ENCODE measurements at regions not wholly inside any gene's neighbourhood (a gene's known extent, or its start where the extent isn't known, plus 50 kb on each side); places are given as distances from the start of the nearest gene placed in this dataset.

DNA sequence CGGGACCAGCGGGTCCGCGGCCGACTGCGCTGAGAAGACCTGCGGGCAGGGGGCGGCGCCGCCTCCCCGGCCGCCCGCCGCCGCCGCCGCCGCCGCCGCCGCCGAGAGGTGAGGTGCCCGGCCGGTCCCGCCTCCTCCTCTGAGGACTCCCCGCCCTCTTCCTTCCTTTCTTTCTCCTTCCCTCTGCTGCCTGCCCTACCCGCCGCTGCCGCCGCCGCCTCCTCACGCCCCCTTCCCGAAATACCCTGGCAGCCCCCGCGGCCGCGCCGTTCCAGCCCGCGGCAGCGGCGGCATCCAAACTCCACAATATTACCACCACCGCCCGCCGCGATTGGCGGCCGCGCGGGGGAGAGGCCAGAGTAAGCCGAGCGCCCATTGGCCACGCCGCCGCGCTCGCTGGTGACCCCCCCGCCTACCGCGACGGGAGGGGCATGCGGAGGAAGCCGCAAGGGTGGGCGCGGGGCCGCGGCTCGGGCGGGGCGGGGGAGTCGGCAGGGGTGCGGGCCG, 61.8 kb upstream of the ANKRD28 start:
- peak overlapping the region; percentile 96 for H3K4me2 ChIP-seq
- ATAC-seq: peak; percentile 88 to 89
- 0% methylated on average over 4 of the region's 73 CpGs for WGBS (ENCODE audit: missing lambda C conversion rate)
- CTCF ChIA-PET: no interaction called here
- H3K4me1 ChIP-seq: peaks cover 15% of the 10 kb centered on the region; the same call in 2 of the 3 replicates
- TF ChIP-seq PHF8 (IDR thresholded peaks at IDR 0.05; ENCODE audit: borderline replicate concordance, low read depth): no peak
- TF ChIP-seq JUN (IDR thresholded peaks at IDR 0.05): peak in 1 of 2 experiments; percentile 63; a peak in 3 of 5 replicates
- TF ChIP-seq POLR2A (IDR thresholded peaks at IDR 0.05; ENCODE audit: low read length): 0 out of 2 replicates have a peak, but pooled peaks have one; percentile 14
- no peak for TF ChIP-seq EP300 (IDR thresholded peaks at IDR 0.05)
- no peak for TF ChIP-seq EHMT2 (IDR thresholded peaks at IDR 0.05; ENCODE audit: low read depth)
- no peak for TF ChIP-seq ZSCAN20 (CRISPR knock-in tag; IDR thresholded peaks at IDR 0.05)
- TF ChIP-seq NR3C1 (IDR thresholded peaks at IDR 0.05): no peak
- TF ChIP-seq, protein P1, sequence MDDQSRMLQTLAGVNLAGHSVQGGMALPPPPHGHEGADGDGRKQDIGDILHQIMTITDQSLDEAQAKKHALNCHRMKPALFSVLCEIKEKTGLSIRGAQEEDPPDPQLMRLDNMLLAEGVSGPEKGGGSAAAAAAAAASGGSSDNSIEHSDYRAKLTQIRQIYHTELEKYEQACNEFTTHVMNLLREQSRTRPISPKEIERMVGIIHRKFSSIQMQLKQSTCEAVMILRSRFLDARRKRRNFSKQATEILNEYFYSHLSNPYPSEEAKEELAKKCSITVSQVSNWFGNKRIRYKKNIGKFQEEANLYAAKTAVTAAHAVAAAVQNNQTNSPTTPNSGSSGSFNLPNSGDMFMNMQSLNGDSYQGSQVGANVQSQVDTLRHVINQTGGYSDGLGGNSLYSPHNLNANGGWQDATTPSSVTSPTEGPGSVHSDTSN (IDR thresholded peaks at IDR 0.05): 0 out of 2 replicates have a peak, but pooled peaks have one; percentile 18
- no peak for TF ChIP-seq ESRRA (IDR thresholded peaks at IDR 0.05; ENCODE audit: borderline replicate concordance, low read length)
- TF ChIP-seq CBX8 (IDR thresholded peaks at IDR 0.05): no peak
- TF ChIP-seq, protein P2, sequence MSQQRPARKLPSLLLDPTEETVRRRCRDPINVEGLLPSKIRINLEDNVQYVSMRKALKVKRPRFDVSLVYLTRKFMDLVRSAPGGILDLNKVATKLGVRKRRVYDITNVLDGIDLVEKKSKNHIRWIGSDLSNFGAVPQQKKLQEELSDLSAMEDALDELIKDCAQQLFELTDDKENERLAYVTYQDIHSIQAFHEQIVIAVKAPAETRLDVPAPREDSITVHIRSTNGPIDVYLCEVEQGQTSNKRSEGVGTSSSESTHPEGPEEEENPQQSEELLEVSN (IDR thresholded peaks at IDR 0.05; ENCODE audit: borderline replicate concordance, low read depth): 0 out of 2 replicates have a peak, but pooled peaks have one; percentile 18
- no peak for TF ChIP-seq RAD21 (conservative IDR thresholded peaks at IDR 0.05 in 1 of 2, IDR thresholded peaks at IDR 0.05 in 1 of 2)
- 0 out of 2 replicates have a peak, but pooled peaks have one; percentile 12 for TF ChIP-seq GATA3 (IDR thresholded peaks at IDR 0.05; ENCODE audit: borderline replicate concordance)
- no peak for TF ChIP-seq TFCP2L1 (CRISPR knock-in tag; IDR thresholded peaks at IDR 0.05)
- TF ChIP-seq, protein P3, sequence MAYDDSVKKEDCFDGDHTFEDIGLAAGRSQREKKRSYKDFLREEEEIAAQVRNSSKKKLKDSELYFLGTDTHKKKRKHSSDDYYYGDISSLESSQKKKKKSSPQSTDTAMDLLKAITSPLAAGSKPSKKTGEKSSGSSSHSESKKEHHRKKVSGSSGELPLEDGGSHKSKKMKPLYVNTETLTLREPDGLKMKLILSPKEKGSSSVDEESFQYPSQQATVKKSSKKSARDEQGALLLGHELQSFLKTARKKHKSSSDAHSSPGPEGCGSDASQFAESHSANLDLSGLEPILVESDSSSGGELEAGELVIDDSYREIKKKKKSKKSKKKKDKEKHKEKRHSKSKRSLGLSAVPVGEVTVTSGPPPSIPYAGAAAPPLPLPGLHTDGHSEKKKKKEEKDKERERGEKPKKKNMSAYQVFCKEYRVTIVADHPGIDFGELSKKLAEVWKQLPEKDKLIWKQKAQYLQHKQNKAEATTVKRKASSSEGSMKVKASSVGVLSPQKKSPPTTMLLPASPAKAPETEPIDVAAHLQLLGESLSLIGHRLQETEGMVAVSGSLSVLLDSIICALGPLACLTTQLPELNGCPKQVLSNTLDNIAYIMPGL (CRISPR knock-in tag; IDR thresholded peaks at IDR 0.05; ENCODE audit: borderline replicate concordance): no peak
- peak; percentile 31; the same call in 1 of the 2 replicates for TF ChIP-seq MAZ (IDR thresholded peaks at IDR 0.05; ENCODE audit: borderline replicate concordance, low read depth, low read length)
- TF ChIP-seq, protein P4, sequence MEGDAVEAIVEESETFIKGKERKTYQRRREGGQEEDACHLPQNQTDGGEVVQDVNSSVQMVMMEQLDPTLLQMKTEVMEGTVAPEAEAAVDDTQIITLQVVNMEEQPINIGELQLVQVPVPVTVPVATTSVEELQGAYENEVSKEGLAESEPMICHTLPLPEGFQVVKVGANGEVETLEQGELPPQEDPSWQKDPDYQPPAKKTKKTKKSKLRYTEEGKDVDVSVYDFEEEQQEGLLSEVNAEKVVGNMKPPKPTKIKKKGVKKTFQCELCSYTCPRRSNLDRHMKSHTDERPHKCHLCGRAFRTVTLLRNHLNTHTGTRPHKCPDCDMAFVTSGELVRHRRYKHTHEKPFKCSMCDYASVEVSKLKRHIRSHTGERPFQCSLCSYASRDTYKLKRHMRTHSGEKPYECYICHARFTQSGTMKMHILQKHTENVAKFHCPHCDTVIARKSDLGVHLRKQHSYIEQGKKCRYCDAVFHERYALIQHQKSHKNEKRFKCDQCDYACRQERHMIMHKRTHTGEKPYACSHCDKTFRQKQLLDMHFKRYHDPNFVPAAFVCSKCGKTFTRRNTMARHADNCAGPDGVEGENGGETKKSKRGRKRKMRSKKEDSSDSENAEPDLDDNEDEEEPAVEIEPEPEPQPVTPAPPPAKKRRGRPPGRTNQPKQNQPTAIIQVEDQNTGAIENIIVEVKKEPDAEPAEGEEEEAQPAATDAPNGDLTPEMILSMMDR (IDR thresholded peaks at IDR 0.05): no peak
- DNase-seq (ENCODE audit: low read depth in 1 of 2, low spot score in 1 of 2): peak; percentile 58 to 86
- POLR2A ChIA-PET: interaction anchor here (1.0 kb wide), 1 partner anchor 408 kb away, joined by 7 read pairs; no protein-coding TSS in a partner anchor
- peak overlapping the region; percentile 83 to 92 for H3K27ac ChIP-seq
- peaks cover 4% of the 10 kb centered on the region; the same call in 2 of the 3 replicates for H3K9me3 ChIP-seq
- no peak for FAIRE-seq
- H3K4me3 ChIP-seq: peak overlapping the region; percentile 98

DNA sequence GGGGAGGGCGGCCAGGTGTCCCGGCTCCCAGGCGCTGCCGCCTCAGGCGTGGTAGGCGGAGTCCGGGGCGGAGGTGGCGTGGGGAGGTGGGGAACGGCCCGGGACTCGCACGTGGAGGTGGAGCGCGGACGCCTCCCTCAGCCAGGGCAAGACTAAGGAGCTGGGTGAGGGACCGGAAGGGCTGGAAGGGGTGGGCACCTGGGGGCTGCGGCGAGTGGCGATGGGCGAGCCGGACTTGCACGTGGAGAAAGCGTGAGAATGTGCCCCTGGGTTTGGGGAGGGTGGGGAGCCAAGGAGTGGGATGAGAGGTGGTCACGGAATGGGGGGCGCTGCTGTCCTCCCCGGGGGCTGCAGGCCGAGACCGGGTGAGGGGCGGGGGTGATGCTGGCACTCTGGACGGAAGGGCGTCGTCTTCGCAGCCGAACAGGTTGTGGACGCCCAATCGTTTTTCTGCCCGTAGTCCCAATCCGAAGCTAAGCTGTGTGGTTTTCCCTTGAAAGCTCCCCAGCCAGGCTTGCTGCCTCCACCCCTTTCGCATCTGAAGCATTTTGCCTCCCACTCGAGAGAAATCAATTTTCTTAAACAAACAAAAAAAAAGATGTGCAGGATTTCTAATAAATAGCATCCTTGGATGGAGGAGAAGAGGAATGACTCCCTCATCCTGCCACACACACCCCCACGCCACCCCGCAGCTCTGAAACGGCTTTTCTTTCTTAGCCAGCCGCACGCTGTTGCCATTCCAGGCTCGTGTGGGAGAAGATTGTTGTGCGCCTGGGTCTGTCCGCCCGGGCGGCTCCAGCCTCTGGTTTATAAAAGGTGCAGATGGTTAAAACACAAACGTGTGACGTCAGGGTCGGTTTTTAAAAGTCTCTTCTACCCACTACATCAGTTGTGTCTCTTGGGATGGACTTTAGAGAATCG, 62.5 kb upstream of the ANKRD28 start:
- peak; percentile 39 to 81 for DNase-seq (ENCODE audit: low read depth in 1 of 2, low spot score in 1 of 2)
- H3K9me3 ChIP-seq: peaks cover 8% of the 10 kb centered on the region; the same call in 2 of the 3 replicates
- peaks cover 15% of the 10 kb centered on the region; the same call in 2 of the 3 replicates for H3K4me1 ChIP-seq
- WGBS (ENCODE audit: missing lambda C conversion rate): 1% methylated on average over 36 of the region's 55 CpGs
- peak; percentile 92 for ATAC-seq
- H3K4me2 ChIP-seq: peak overlapping the region; percentile 96
- ChIA-PET CTCF (interaction anchor here (0.8 to 1.4 kb wide), 2 partner anchors 164 to 200 kb away, joined by 3 read pairs; no protein-coding TSS in a partner anchor), POLR2A (interaction anchor here (0.8 to 1.0 kb wide), 4 partner anchors 9 to 408 kb away, joined by 3 to 7 read pairs (median 3); partner anchors contain the start of genes ANKRD28, BTD and HACL1)
- FAIRE-seq: no peak
- H3K27ac ChIP-seq: peak overlapping the region; percentile 83 to 92
- peak overlapping the region; percentile 98 for H3K4me3 ChIP-seq
- TF ChIP-seq, protein P5, sequence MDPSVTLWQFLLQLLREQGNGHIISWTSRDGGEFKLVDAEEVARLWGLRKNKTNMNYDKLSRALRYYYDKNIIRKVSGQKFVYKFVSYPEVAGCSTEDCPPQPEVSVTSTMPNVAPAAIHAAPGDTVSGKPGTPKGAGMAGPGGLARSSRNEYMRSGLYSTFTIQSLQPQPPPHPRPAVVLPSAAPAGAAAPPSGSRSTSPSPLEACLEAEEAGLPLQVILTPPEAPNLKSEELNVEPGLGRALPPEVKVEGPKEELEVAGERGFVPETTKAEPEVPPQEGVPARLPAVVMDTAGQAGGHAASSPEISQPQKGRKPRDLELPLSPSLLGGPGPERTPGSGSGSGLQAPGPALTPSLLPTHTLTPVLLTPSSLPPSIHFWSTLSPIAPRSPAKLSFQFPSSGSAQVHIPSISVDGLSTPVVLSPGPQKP (IDR thresholded peaks at IDR 0.05; ENCODE audit: low read depth, low read length): no peak
- TF ChIP-seq JUN (IDR thresholded peaks at IDR 0.05) (no peak; a peak in 1 of 5 replicates), TFCP2L1 (CRISPR knock-in tag; IDR thresholded peaks at IDR 0.05) (0 out of 2 replicates have a peak, but pooled peaks have one; percentile 48), RARB (CRISPR knock-in tag; IDR thresholded peaks at IDR 0.05) (no peak), HOXB13 (CRISPR knock-in tag; IDR thresholded peaks at IDR 0.05; ENCODE audit: low read depth) (no peak), MYC (IDR thresholded peaks at IDR 0.05; ENCODE audit: borderline replicate concordance, low read length) (peak; percentile 79), RNF2 (IDR thresholded peaks at IDR 0.05; ENCODE audit: borderline replicate concordance, low read depth) (no peak), EHF (CRISPR knock-in tag; IDR thresholded peaks at IDR 0.05) (no peak)
- TF ChIP-seq, protein P2 (IDR thresholded peaks at IDR 0.05; ENCODE audit: borderline replicate concordance, low read depth): peak; percentile 76; the same call in 1 of the 2 replicates
- TF ChIP-seq, protein P6, sequence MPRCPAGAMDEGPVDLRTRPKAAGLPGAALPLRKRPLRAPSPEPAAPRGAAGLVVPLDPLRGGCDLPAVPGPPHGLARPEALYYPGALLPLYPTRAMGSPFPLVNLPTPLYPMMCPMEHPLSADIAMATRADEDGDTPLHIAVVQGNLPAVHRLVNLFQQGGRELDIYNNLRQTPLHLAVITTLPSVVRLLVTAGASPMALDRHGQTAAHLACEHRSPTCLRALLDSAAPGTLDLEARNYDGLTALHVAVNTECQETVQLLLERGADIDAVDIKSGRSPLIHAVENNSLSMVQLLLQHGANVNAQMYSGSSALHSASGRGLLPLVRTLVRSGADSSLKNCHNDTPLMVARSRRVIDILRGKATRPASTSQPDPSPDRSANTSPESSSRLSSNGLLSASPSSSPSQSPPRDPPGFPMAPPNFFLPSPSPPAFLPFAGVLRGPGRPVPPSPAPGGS (IDR thresholded peaks at IDR 0.05): no peak
